ENCODE measurements at regions not wholly inside any gene's neighbourhood (a gene's known extent, or its start where the extent isn't known, plus 50 kb on each side); places are given as distances from the start of the nearest gene placed in this dataset.

- TF ChIP-seq CTCF (IDR thresholded peaks at IDR 0.05; ENCODE audit: insufficient read depth, low read length, poor library complexity, severe bottlenecking) (no peak), EZH2phosphoT487 (conservative IDR thresholded peaks at IDR 0.05; ENCODE audit: low read length) (no peak)
These were observed 60.0 kb upstream of the RBFOX1 start for GRCh38 chr16:7272567-7273158.

Data from SU-DHL-6 (cell line).